H1 (cell line): ENCODE measurements at regions not wholly inside any gene's neighbourhood (a gene's known extent, or its start where the extent isn't known, plus 50 kb on each side); places are given as distances from the start of the nearest gene placed in this dataset.
A peak's percentile ranks its signal among the peaks of the same experiment; 100 is the strongest.

ENCODE experiments used
- CTCF ChIA-PET: fragments of 300-600 bp; sonication (Branson Sonifier 250); formaldehyde crosslinking; loops from one replicate; lab custom pipeline; 2021; ENCODE audit not compliant: partially characterized antibody; lab: Charles Lee
- POLR2A ChIA-PET: fragments of 300-600 bp; sonication (Branson Sonifier 250); formaldehyde crosslinking; loops from one replicate; lab custom pipeline; 2021; ENCODE audit warnings: inconsistent platforms; ENCODE audit not compliant: partially characterized antibody; lab: Charles Lee
- DNase-seq, 2 experiments: peaks; one replicate each; pipeline versions ENCODE4 v3.0.0 to v3.0.0-alpha.2; 2010 to 2022; ENCODE audit warnings: low spot score in 2 of 2, low read depth in 1 of 2, mixed read lengths in 1 of 2
- FAIRE-seq: peaks from 2 replicates; lab custom pipeline; 2011; peaks lifted over from hg19 to GRCh38; lab: Jason Lieb, UNC
- H2AFZ ChIP-seq: 2 replicates; pipeline ENCODE4 v1.8.1; 2012; ENCODE audit warnings: low read length, inconsistent platforms
- H2AK5ac ChIP-seq: 2 replicates; pipeline ENCODE4 v1.6.1; 2013; ENCODE audit warnings: low read depth, low read length
- H2BK120ac ChIP-seq: replicated peaks from 2 replicates; pipeline ENCODE3; 2013; ENCODE audit warnings: low read depth, low read length, inconsistent platforms
- H2BK12ac ChIP-seq: 2 replicates; pipeline ENCODE4 v1.6.1; 2013; ENCODE audit warnings: low read depth, low read length
- H2BK15ac ChIP-seq: 2 replicates; pipeline ENCODE4 v1.6.1; 2013; ENCODE audit warnings: low read length
- H2BK20ac ChIP-seq: 2 replicates; pipeline ENCODE4 v1.6.1; 2013; ENCODE audit warnings: low read length
- H2BK5ac ChIP-seq: 2 replicates; pipeline ENCODE4 v1.6.1; 2013; ENCODE audit warnings: low read depth, low read length
- H3K14ac ChIP-seq: 2 replicates; pipeline ENCODE4 v1.6.1; 2013; ENCODE audit warnings: inconsistent platforms; ENCODE audit not compliant: insufficient read length
- H3K18ac ChIP-seq: 2 replicates; pipeline ENCODE4 v1.6.1; 2013; ENCODE audit warnings: low read length; ENCODE audit errors: extremely low read depth
- H3K23ac ChIP-seq: 2 replicates; pipeline ENCODE4 v1.6.1; 2013; ENCODE audit warnings: inconsistent platforms; ENCODE audit not compliant: insufficient read length
- H3K23me2 ChIP-seq: 2 replicates; pipeline ENCODE4 v1.6.1; 2013; ENCODE audit warnings: low read depth, low read length
- H3K27ac ChIP-seq: 2 replicates; pipeline ENCODE4 v1.6.1; 2011; ENCODE audit warnings: low read depth, low read length, inconsistent platforms
- H3K27me3 ChIP-seq, 4 experiments: replicated peaks in 1 of 4; 1 replicate in 1 of 4; 2 replicates in 3 of 4; pipeline versions ENCODE4 v1.6.1 to v1.8.1; 2011 to 2013; ENCODE audit warnings: low read length in 3 of 4, mild to moderate bottlenecking in 3 of 4, inconsistent platforms in 2 of 4, mixed read lengths in 2 of 4, moderate library complexity in 1 of 4; ENCODE audit not compliant: control insufficient read depth in 3 of 4, insufficient read depth in 3 of 4; ENCODE audit errors: extremely low read depth in 1 of 4
- H3K36me3 ChIP-seq, 4 experiments: 2 replicates each; pipeline versions ENCODE4 v1.6.1 to v1.8.1; 2011 to 2013; ENCODE audit warnings: mild to moderate bottlenecking in 4 of 4, low read length in 3 of 4, moderate library complexity in 2 of 4, control low read depth in 1 of 4, inconsistent platforms in 1 of 4; ENCODE audit not compliant: insufficient read depth in 4 of 4, control insufficient read depth in 2 of 4
- H3K4ac ChIP-seq: replicated peaks from 2 replicates; pipeline ENCODE3; 2013; ENCODE audit warnings: low read length, low read depth, mixed read lengths, inconsistent platforms; ENCODE audit not compliant: insufficient read length
- H3K4me1 ChIP-seq, 4 experiments: replicated peaks in 1 of 4; 1 replicate in 1 of 4; 2 replicates in 3 of 4; pipeline versions ENCODE4 v1.6.1 to v1.8.1; 2011 to 2013; ENCODE audit warnings: low read length in 3 of 4, inconsistent platforms in 2 of 4, mixed read lengths in 1 of 4; ENCODE audit not compliant: insufficient read depth in 4 of 4, control insufficient read depth in 3 of 4
- H3K4me2 ChIP-seq, 2 experiments: 2 replicates each; pipeline versions ENCODE4 v1.6.1 to v1.8.1; 2011 to 2013; ENCODE audit warnings: low read depth in 2 of 2, low read length in 2 of 2, control low read depth in 1 of 2, inconsistent platforms in 1 of 2, mild to moderate bottlenecking in 1 of 2; ENCODE audit not compliant: insufficient read depth in 1 of 2
- H3K4me3 ChIP-seq, 4 experiments: fragments of 200-600, 300-600 bp in 1 of 4; sonication (generic), shearing (Covaris generic), sonication (Bioruptor Twin) in 1 of 4; 2 replicates each; pipeline versions ENCODE4 v1.5.1 to v1.8.1; 2011 to 2016; ENCODE audit warnings: low read length in 4 of 4, low read depth in 3 of 4, control low read depth in 2 of 4, inconsistent platforms in 2 of 4, mild to moderate bottlenecking in 2 of 4, mixed read lengths in 1 of 4, moderate library complexity in 1 of 4; ENCODE audit not compliant: insufficient read depth in 2 of 4; ENCODE audit errors: extremely low read depth in 1 of 4
- H3K56ac ChIP-seq: replicated peaks from 2 replicates; pipeline ENCODE3; 2013; ENCODE audit warnings: low read depth, mild to moderate bottlenecking, mixed read lengths, low read length, inconsistent platforms; ENCODE audit not compliant: insufficient read length
- H3K79me1 ChIP-seq: 2 replicates; pipeline ENCODE4 v1.6.1; 2013; ENCODE audit warnings: low read depth, low read length, control low read depth
- H3K79me2 ChIP-seq, 2 experiments: 2 replicates each; pipeline versions ENCODE4 v1.6.1 to v1.8.1; 2012 to 2013; ENCODE audit warnings: low read length in 2 of 2, mild to moderate bottlenecking in 2 of 2, inconsistent platforms in 1 of 2; ENCODE audit not compliant: insufficient read depth in 2 of 2, control insufficient read depth in 1 of 2
- H3K9ac ChIP-seq, 4 experiments: replicated peaks in 1 of 4; 1 replicate in 1 of 4; 2 replicates in 3 of 4; pipeline versions ENCODE4 v1.6.1 to v1.8.1; 2011 to 2013; ENCODE audit warnings: low read depth in 3 of 4, low read length in 3 of 4, control low read depth in 2 of 4, mild to moderate bottlenecking in 2 of 4, moderate library complexity in 2 of 4, inconsistent platforms in 1 of 4; ENCODE audit errors: extremely low read depth in 1 of 4
- H3K9me3 ChIP-seq, 2 experiments: 2 replicates each; pipeline versions ENCODE4 v1.6.1 to v1.8.1; 2012 to 2013; ENCODE audit warnings: mild to moderate bottlenecking in 2 of 2, moderate library complexity in 2 of 2, control low read depth in 1 of 2, inconsistent platforms in 1 of 2, low read depth in 1 of 2, low read length in 1 of 2, mixed read lengths in 1 of 2; ENCODE audit not compliant: insufficient read depth in 2 of 2
- H4K20me1 ChIP-seq, 2 experiments: replicated peaks in 1 of 2; 2 replicates each; pipeline versions ENCODE3 to v1.8.1; 2011 to 2013; ENCODE audit warnings: inconsistent platforms in 2 of 2, low read length in 2 of 2, mild to moderate bottlenecking in 1 of 2; ENCODE audit not compliant: insufficient read depth in 2 of 2, control insufficient read depth in 1 of 2
- H4K5ac ChIP-seq: 2 replicates; pipeline ENCODE4 v1.6.1; 2013; ENCODE audit warnings: low read length, low read depth, mixed read lengths, inconsistent platforms; ENCODE audit not compliant: insufficient read length
- H4K8ac ChIP-seq: 2 replicates; pipeline ENCODE4 v1.8.0; 2013; ENCODE audit warnings: mild to moderate bottlenecking, moderate library complexity, low read length, inconsistent platforms; ENCODE audit not compliant: insufficient read depth; ENCODE audit errors: extremely low read depth
- H4K91ac ChIP-seq: replicated peaks from 2 replicates; pipeline ENCODE3; 2013; ENCODE audit warnings: low read length, mixed read lengths, inconsistent platforms; ENCODE audit not compliant: insufficient read length
- ASH2L ChIP-seq: fragments of 200-600, 300-600 bp; sonication (generic); IDR thresholded peaks from one replicate; pipeline ENCODE4 v1.7.1; 2017; ENCODE audit warnings: low read length
- EGR1 ChIP-seq: IDR thresholded peaks from 2 replicates; pipeline ENCODE4 v1.6.1; 2011; ENCODE audit warnings: low read depth, low read length, borderline replicate concordance
- POLR2A ChIP-seq, 2 experiments: IDR thresholded peaks; 1 replicate in 1 of 2; 2 replicates in 1 of 2; pipeline ENCODE4 v1.6.1; 2011; ENCODE audit warnings: low read depth in 2 of 2, low read length in 2 of 2, mild to moderate bottlenecking in 2 of 2; ENCODE audit errors: control extremely low read depth in 1 of 2
- RFX5 ChIP-seq: IDR thresholded peaks from 2 replicates; pipeline ENCODE4 v1.6.1; 2011; ENCODE audit warnings: low read depth, low read length, improper control_type of control experiment, borderline replicate concordance
- TAF7 ChIP-seq: optimal IDR thresholded peaks from 2 replicates; pipeline ENCODE3; 2011; ENCODE audit warnings: low read depth, mild to moderate bottlenecking, inconsistent platforms, low read length, moderate library complexity, borderline replicate concordance
- YY1 ChIP-seq: IDR thresholded peaks from 2 replicates; pipeline ENCODE4 v1.6.1; 2011; ENCODE audit warnings: low read depth, mild to moderate bottlenecking, low read length
- WGBS, 2 experiments: shearing (Covaris generic) in 1 of 2; methylation state at CpG; one replicate each; pipeline versions ENCODE4 v1.1.6 to v1.1.7; 2013 to 2015; ENCODE audit warnings: low lambda C conversion rate in 2 of 2, mixed read lengths in 2 of 2, inconsistent platforms in 1 of 2, low coverage in 1 of 2, missing lambda C conversion rate in 1 of 2; ENCODE audit not compliant: insufficient replicate concordance in 2 of 2, insufficient coverage in 1 of 2, insufficient read length in 1 of 2; ENCODE audit errors: extremely low coverage in 1 of 2, missing lambda C conversion rate in 1 of 2; 5-methylcytosine and 5-hydroxymethylcytosine counted together

- no peak overlapping the region for H3K4ac ChIP-seq
- no peak overlapping the region for H2AK5ac ChIP-seq
- H3K4me3 ChIP-seq = no peak overlapping the region
- no peak overlapping the region for H3K4me2 ChIP-seq
- DNase-seq (no peak), FAIRE-seq (no peak)
- no peaks in the 10 kb centered on the region for H4K20me1 ChIP-seq
- no peak overlapping the region for H2AFZ ChIP-seq
- no peaks in the 10 kb centered on the region for H3K9me3 ChIP-seq
- H3K79me2 ChIP-seq = no peaks in the 10 kb centered on the region
- H2BK20ac ChIP-seq = no peak overlapping the region
- H3K79me1 ChIP-seq = no peaks in the 10 kb centered on the region
- no peak overlapping the region for H2BK15ac ChIP-seq
- H3K18ac ChIP-seq = no peak overlapping the region
- no peak overlapping the region for H3K14ac ChIP-seq
- H2BK120ac ChIP-seq = no peak overlapping the region
- H3K23me2 ChIP-seq = no peaks in the 10 kb centered on the region
- H3K56ac ChIP-seq = no peak overlapping the region
- no peak overlapping the region for H3K9ac ChIP-seq
- H4K91ac ChIP-seq = no peak overlapping the region
- no peak overlapping the region for H3K23ac ChIP-seq
- TF ChIP-seq YY1 = no peak
- no peak for TF ChIP-seq EGR1
- TF ChIP-seq POLR2A (IDR thresholded peaks at IDR 0.05; ENCODE audit: control extremely low read depth in 1 of 2, low read depth in 2 of 2, low read length in 2 of 2) = no peak
- no peak for TF ChIP-seq ASH2L
- TF ChIP-seq RFX5 = no peak
- TF ChIP-seq TAF7 = no peak
- no peaks in the 10 kb centered on the region for H3K4me1 ChIP-seq
- POLR2A ChIA-PET = no interaction called here
- no peak overlapping the region for H4K5ac ChIP-seq
- CTCF ChIA-PET = interaction anchor here (1.5 kb wide), 1 partner anchor 177 kb away, joined by 8 read pairs; no protein-coding TSS in a partner anchor
- WGBS, 2 experiments = 76% methylated on average over 3 of the region's 3 CpGs; no CpG with 5 or more reads in 1 of the 2 experiments
- no peak overlapping the region for H3K27ac ChIP-seq
- no peak overlapping the region for H2BK12ac ChIP-seq
- H4K8ac ChIP-seq = no peak overlapping the region
- H3K36me3 ChIP-seq = no peaks in the 10 kb centered on the region
- peak overlapping the region; percentile 63; the same call in 1 of the 2 replicates for H2BK5ac ChIP-seq
- no peaks in the 10 kb centered on the region for H3K27me3 ChIP-seq
Observed at GRCh38 chr6:71367756-71368155, 79.1 kb downstream of the OGFRL1 start.
